Right hindlimb (tissue), 1 donor: ENCODE measurements at regions not wholly inside any gene's neighbourhood (a gene's known extent, or its start where the extent isn't known, plus 50 kb on each side); places are given as distances from the start of the nearest gene placed in this dataset.
"Not testable (repeated sequence)": the region's sequence is repeated elsewhere in the genome, so short reads cannot be mapped to it uniquely, and the experiment has no call there.

Experiments
- DNase-seq: peaks from one replicate; pipeline ENCODE4 v3.0.0-alpha.2; 2018

DNA sequence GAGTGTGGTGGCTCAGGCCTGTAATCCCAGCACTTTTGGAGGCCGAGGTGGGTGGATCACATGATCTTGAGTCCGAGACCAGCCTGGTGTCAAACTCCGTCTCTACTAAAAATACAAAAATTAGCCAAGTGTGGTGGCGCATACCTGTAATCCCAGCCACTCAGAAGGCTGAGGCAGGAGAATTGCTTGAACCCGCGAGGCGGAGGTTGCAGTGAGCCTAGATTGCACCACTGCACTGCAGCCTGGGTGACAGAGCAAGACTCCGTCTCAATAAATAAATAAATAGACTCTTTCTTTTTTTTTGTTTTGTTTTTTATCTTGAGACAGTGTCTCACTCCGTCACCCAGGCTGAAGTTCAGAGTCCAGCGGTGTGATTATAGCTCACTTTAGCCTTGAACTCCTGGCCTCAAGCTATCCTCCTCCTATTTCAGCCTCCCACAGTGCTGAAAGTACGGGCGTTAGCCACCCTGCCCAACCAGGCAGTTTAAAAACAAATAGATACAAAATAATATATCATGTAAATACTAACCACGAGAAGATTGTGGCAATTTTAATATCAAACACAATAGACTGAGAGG is 1158.0 kb upstream of the TMEFF2 start:
- DNase-seq = not testable (repeated sequence)

- DNase-seq = no peak
Measured at GRCh38 chr2:193350509-193350908, 1155.8 kb upstream of the TMEFF2 start.

- no peak for DNase-seq
Measured at GRCh38 chr2:193349642-193350041, 1154.9 kb upstream of the TMEFF2 start.

GRCh38 chr2:193348055-193348454 is 1153.3 kb upstream of the TMEFF2 start:
- no peak for DNase-seq

GRCh38 chr2:193336781-193337180 is 1142.0 kb upstream of the TMEFF2 start:
- no peak for DNase-seq

- DNase-seq = no peak
Measured at GRCh38 chr2:193334401-193334800, 1139.7 kb upstream of the TMEFF2 start.

- DNase-seq = no peak
Measured at GRCh38 chr2:193333539-193333938, 1138.8 kb upstream of the TMEFF2 start.

GRCh38 chr2:193332941-193333340 is 1138.2 kb upstream of the TMEFF2 start:
- DNase-seq = no peak

GRCh38 chr2:193331676-193332075 is 1136.9 kb upstream of the TMEFF2 start:
- DNase-seq = no peak

DNA sequence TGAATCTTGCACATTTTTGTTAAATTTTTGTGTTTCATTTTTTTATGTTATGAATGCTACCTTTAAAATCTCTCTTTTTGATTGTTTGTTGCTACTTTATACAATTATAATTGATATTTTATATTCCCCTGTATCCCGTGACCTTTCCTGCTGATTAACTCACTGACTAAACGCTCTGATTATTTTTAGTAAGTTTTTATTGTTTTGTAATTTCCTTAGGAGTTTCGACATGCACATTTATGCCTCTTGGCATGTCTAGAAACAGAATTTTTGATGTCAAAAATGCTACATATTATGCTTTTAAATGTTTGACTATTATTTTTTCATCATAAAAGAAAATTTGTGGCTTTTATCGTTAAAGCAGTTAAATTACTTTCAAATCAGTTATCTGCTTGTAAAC is 1131.6 kb upstream of the TMEFF2 start:
- no peak for DNase-seq

DNA sequence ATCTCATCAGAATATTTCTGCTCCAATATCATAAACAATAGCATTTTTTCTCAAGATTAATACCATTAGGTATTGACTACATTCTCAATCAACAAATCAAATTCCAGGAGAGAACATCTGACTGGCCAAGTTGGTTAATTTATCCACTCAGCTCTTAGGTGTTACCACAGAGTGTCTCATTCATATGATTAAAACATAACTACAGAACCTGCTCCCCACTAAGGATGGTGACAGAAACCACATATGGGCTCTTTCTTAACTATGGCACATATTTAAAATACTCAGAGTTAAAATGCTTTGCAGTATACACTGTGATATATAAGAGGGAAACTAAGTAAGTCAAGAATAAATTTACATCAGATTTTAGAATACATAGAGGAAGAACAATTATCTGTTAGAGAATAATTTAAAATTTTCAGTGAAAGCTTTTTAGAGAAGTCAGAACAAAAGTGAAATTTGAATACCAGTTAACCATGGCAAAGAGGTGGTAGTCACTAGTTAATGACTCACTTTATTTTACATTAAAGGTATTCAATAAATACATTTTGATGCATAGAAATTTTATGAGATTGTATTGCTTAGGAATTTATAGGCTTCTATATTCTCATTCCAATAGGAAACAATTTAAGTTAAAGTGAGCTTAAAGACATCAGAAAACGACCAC is 1120.8 kb upstream of the TMEFF2 start:
- DNase-seq = no peak

DNA sequence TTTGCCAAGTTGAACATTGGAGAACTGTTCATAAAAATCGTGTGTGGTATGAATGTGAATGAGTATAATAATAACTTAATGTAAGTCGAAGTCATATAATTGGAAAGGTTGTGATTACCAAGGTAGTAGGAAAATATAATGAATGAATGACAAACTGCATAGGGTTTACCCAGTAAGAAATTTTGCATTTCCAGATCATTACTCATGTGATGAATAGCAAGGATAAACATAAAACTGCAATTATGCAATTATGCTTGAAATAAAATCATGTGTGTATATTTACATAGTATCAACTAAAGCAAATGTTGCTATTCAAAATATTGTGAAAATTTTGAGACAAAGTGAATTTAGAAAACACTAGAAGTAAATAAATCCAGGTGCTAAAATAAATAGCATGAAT is 1108.7 kb upstream of the TMEFF2 start:
- no peak for DNase-seq

DNA sequence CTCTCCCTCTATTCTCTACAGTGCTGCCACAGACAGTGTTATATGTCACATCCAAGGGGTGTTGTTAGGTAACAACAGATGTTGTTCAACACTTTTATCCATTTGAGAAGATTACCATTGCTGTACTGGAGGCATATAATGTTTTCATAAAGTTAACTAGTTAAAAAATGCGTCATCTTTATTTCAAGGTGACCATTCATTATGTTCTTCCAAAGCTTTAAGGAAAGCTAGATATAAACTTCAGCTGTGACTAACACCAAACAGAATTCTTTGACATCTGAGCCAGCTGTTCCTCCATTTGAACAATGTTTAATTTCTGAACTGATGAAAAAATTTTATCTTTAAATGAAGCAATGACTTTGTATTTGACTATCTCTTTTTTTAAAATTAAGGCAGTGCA is 1099.6 kb upstream of the TMEFF2 start:
- DNase-seq = no peak

DNA sequence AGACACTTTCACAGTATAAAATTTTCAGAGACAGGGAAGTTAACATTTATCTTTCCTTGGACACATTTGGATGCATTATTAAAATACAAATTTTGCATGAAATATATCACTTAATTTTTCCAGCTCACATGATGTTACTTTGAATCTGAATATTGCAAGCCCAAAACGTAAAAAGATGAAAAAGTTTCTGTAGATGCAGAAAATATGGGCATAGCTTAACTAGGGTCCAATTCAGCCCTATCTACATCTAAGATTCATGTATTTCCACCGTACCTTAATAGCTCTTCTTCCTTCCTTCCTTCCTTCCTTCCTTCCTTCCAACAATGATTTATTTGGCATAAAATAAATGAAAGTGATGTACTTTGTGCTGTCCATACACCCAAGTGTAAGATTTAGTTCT is 1084.6 kb upstream of the TMEFF2 start:
- DNase-seq = no peak

DNA sequence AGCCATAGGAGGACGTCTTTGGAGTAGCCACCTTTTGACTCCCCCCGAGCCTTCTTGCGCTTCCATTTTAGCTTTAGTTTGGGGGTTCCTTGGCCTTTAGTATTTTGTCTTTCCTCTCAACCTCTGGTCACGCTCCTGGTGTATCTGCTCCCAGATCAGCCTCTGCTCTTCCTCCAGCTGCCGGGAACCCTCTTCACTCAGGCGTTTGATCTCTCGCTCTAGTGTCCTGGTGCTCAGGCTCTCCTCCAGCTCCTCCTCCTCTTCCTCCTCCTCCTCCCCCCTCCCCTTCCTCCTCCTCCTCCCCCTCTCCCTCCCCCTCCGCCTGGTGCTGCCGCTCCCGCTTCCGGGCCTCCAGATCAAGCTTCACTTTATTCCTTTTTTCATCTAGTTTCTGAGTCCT is 1082.3 kb upstream of the TMEFF2 start:
- no peak for DNase-seq

DNA sequence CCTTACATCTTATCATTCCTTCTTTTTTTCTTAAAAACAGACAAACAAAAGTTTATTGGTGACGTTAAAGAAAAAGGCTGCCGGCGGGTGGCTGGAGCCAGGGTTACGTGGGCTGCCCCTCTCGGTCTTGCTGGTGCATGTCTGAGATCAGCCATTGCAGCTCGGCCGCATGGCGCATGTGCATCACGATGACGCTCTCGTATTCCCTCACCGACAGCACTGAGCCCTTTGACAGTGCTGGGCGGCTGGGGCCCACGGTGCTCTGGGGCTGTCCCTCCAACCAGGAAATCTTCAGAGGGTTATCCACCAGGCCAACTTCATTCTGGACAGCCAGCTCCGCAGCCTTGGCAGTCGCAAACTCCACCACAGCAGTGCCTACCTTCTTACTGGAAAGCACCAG is 1081.8 kb upstream of the TMEFF2 start:
- DNase-seq = no peak

DNA sequence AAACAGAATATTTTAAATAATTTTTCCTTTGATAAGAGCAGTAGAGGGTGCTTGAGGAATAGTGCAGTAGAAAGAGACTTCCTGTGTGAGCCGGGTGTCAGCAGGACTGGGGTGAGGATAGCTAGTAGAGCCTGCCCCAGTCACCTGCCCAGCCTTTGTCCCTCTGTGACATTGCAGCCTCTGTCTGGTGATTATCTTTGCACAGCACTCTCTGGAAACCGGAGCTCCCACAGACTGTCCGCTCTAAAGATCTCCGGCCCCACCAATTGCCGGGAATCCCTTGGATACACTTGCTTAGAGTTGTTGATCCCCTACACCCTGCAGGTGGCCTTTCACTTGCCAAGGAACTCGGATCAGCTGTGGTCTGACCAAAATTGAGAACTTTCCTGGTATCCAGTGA is 1081.3 kb upstream of the TMEFF2 start:
- no peak for DNase-seq

GRCh38 chr2:193272011-193272410 is 1077.3 kb upstream of the TMEFF2 start:
- no peak for DNase-seq

DNA sequence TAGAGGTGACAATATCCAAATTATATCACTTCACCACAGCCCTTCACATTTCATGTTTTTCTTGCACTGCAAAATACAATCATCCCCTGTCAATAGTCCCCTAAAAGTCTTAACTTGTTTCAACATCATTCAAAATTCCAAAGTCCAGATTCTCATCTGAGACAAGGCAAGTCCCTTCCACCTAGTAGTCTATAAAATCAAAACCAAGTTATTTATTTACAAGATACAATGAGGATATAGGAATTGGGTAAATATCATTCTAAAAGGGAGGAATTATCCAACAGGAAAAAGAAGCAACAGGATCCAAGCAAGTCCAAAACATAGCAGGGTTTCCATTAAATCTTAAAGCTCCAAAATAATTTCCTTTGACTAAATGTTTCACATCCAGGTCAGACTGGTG is 1076.1 kb upstream of the TMEFF2 start:
- no peak for DNase-seq

DNA sequence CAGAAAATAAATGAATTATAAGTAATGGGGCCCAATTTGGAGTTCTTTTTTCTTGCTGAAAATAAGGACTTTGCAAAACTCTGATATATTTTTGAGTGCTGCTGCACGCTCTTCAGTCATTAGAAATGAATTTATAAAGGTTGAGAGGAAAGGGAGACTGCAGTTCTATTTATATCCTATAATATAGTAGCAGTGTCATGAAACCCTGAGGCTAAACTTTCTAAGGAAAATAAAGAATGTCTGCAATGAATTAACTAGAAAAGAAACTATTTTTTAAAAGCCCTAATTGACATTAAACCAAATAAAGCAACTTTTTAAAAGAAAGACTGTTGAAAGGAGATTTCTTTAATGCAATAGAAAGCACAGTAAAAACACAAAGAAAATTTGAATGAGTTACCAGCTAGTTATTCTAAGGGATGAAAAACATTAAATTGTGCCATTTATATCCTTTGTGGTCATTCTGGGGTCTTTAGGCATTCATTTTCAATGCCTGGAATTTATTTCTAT is 1072.8 kb upstream of the TMEFF2 start:
- DNase-seq = no peak

DNA sequence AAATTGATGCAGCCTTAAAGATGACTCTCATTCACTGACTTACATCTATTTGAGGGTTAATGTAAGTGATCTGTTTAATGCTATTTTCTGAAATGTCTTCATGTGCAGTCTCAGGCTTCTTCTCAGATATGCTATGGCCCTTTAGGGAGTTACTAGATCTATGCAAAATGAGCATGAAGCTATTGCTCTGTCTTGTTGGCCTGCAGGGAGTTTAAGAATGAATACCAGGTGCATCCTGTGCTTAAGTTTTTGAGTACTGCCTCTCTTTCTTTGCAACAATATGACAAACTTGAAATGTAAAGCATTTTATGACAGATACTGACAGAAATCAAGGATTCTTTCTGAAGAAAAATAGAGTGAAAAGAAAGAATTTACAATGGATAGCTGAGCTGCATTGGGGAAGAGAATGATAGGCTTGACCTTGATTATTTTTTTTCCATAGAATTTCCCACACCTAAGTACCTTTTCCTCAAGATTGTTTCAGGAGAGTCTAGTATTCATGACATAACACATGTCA is 1058.3 kb upstream of the TMEFF2 start:
- DNase-seq = no peak

DNA sequence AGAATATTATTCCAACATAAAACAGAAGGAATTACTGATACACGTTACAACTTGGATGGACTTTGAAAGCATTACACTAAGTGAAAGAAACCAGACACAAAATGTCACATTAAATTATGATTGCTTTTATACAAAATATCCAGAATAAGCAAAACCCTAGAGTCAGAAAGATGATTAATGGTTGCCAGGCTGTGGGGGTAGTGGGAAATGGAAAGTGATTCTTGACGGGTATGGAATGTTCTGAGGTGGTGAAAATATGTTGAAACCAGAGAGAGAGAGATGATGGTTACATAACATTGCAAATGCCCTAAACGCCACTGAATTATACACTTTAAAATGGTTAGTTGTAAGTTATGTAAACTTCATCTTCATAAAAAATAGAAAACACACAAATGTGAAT is 1057.2 kb upstream of the TMEFF2 start:
- DNase-seq = no peak

DNA sequence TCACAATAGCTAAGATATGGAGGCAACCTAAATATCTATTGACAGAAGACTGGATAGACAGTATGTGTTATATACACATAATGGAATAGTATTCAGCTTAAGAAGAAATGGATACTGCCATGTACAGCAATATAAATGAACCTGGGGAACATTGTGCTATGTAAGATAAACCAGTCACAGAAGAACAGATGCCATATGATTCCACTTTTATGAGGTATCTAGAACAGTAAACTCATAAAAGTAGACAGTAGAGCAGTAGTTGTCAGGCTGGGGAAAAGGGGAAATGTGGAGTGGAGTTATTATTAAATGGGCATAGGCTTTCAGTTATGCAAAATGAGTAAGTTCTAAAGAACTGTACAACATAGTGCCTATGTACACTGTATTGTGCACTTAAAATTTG is 1055.7 kb upstream of the TMEFF2 start:
- no peak for DNase-seq

GRCh38 chr2:193240752-193241151 is 1046.0 kb upstream of the TMEFF2 start:
- DNase-seq = no peak

GRCh38 chr2:193231634-193232033 is 1036.9 kb upstream of the TMEFF2 start:
- DNase-seq = no peak
